COLO668 (cell line): ENCODE measurements at regions not wholly inside any gene's neighbourhood (a gene's known extent, or its start where the extent isn't known, plus 50 kb on each side); places are given as distances from the start of the nearest gene placed in this dataset.
"Not testable (repeated sequence)": the region's sequence is repeated elsewhere in the genome, so short reads cannot be mapped to it uniquely, and the experiment has no call there.

Experiments
- DNase-seq: peaks from one replicate; lab custom pipeline; 2025; ENCODE audit not compliant: unreplicated experiment; lab: John Stamatoyannopoulos, UW

DNA sequence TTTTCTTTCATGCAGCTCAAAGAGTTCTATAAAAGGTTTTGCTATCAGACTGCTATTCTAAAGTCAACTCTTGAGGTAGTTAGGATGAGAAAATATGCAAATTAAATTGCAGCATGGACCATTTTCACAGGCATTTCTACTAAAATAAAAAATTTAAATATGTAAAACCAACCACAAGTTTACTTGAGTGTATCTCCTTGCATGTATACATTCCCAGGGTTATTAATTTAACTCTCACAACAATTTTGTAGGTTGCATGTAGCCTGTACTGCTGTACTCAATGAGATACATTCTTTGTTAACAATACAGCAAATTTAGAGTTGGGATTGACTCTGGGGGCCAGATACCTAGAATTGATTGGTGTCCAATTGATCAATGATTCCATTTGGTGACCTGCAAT lies 265.8 kb downstream of the MED10 start:
- DNase-seq: no peak

DNA sequence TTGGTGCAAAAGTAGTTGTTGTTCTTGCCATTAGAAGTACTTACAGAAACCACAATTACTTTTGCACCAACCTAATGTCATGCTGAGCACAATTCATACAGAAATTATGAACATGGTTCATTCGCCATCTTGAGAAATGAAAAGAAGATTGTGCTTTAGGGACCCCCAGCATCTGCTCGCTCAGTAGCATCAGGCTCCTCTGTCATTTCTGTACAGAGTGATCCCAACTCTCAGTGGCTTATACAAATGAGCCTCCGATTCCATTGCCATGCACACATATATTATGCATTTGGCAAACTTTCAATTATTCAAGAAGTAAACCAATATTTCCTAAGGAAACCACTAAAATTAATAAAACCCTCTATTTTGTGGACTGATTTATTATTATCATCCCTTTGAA lies 266.2 kb downstream of the MED10 start:
- DNase-seq: no peak

- DNase-seq: no peak
Observed at GRCh38 chr5:6111131-6111530, 267.2 kb downstream of the MED10 start.

DNA sequence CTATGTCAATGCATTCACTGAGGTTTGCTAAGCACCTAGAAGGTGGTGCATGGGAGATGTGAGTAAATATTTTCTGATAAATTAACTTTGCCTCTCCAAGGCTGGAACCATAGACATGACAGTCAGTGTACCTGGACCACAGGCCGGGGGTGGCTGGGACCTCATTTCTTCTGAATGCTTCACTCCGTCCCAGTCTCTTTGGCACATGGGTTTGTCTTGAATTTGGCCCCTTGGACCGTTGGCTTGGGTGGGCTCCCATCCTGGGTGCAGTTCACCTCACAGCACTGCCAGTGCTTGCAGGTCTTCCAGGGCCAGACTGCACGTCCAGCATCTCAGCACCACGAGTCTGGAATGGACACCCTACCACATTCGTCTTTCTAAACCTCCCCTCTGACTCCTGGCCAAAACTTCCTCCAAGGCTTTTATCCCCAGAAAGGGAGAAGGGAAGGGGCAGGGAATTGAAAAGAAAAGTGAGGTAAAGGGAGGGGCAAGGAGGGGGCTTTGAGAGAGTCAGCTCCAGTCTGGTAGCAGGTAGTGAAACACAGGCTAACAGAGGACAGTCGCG lies 267.8 kb downstream of the MED10 start:
- DNase-seq: no peak

DNA sequence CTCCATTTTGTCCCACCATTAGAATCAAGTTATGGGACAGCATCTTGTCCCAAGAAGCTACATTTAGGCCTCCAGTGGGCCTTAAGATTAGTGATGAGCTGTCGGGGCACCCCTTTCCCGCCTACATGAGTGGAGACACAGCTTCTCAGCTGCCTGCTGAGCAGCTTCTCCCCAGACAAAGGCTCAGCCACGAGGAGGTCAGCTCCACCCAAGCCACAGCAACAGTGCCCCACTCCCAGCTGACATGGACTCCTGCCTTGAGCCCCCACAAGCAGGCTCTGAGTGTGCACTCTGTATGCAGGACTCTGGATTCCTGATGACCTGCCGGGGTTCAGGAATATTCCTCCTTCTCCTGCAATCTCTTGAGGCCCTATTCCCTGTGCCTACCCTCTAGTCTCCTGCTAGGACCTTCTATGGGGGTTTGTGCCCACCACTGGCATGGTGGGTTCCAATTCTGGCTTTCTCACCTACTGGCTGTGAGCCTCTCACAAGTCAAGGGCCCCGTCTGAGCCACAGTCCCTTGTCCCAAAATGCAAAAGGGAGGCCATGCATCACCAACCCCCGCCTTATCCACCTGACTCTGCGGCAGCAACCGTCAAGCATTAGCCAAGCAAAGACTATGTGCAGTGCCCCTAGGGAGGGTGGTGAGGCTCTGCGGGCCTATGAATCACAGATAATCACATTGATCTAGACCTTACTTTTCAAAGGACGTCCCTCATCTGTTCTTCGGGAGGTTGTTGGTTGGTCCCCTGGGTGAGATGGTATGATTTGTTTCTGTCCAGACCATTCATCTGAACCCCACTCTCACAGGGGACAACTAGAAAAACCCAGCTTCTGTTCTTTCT lies 269.1 kb downstream of the MED10 start:
- no peak for DNase-seq

GRCh38 chr5:6108540-6108848 lies 269.9 kb downstream of the MED10 start:
- DNase-seq: no peak

DNA sequence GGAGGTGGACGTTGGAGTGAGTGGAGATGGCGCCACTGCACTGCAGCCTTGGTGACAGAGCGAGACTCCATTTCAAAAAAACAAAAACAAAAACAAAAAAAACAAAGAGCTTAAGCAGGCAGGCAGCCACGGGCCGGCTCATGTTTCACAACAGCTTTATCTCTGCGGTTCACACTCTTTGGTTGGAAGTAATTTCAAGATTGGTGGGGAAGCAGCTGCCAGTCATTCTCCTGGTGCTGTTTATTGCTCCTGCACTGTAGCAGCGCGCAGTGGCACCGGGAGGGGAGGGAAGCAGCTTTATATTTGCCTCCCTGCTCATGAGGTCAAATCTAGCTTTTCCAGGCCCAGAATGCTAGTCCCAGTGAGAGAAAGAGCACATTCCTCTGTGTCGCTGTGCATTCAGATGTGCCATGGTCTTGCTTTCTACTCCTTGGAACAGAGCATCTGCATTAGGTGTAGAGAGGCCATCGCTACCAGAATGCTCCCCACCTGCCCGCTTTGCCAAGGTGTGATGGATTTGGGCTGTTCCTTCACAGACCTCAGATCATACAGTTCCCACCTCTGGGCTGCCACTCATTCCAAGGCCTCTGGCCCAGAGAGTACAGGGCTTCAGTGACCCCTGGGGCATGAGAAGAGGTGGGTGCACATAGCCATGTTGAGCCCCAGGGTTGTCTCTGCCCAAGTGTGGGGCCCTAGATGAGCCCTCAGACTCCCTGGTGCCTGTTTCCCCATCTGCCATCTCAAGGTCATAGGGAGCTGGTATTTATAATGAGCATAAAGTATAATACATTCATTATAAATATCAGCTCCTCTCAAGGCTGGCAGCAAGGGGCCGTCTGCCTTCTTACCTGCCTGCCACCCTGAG lies 270.4 kb downstream of the MED10 start:
- no peak for DNase-seq

DNA sequence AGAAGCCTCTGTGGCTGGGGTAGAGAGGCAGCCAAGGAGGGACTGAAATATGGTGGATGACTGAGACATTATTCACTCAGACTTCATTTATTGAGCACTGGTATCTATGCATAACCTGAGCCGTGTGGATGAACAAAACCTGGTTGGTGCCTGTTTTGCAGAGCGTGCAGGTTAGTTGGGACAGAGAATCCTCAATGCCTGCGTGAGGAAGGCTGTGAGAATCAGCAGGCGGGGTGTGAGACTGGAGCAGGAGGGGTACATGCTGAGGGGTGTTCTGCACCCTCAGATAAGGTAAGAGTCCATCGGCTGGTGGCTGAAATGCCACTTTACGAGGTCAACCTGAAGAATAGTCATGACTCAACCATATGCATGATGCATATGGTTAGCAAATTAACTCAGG lies 271.6 kb downstream of the MED10 start:
- no peak for DNase-seq

GRCh38 chr5:6105320-6105719 lies 273.0 kb downstream of the MED10 start:
- DNase-seq: no peak

- DNase-seq: no peak
Observed at GRCh38 chr5:6096101-6096500, 282.2 kb downstream of the MED10 start.

DNA sequence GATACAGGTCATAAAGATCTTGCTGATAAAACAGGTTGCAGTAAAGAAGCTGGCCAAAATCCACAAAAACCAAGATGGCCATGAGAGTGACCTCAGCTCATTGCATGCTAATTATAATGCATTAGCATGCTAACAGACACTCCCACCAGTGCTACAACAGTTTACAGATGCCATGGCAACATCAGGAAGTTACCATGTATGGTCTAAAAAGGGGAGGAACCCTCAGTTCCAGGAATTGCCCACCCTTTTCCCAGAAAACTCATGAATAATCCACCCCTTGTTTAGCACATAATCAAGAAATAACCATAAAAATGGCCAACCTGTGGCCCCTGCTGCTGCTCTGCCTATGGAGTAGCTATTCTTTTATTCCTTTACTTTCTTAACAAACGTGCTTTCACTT lies 284.2 kb downstream of the MED10 start:
- not testable (repeated sequence) for DNase-seq

GRCh38 chr5:6090838-6091237 lies 287.5 kb downstream of the MED10 start:
- no peak for DNase-seq

- no peak for DNase-seq
Observed at GRCh38 chr5:6090079-6090654, 288.2 kb downstream of the MED10 start.

- no peak for DNase-seq
Observed at GRCh38 chr5:6088706-6089105, 289.6 kb downstream of the MED10 start.

- DNase-seq: no peak
Observed at GRCh38 chr5:6087576-6087975, 290.8 kb downstream of the MED10 start.

DNA sequence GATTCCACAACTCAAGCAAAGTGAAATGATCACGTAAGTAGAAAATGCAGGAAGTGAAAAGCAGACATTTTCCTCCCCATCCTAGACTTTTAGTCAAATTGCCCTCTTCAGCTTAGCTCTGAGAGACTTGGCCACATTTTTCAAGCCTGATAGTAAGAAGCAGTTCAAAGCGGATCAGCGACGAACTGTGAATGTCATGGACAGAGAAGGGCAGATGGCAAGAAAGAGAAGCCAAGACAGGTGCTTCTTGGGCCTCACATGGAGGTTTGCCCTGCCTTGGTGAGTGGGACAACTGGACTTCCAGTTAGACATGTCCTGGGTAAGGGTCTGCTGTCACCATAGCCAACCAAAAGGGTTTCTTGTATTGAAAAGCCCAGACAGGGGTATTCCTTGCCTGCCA lies 291.5 kb downstream of the MED10 start:
- no peak for DNase-seq

DNA sequence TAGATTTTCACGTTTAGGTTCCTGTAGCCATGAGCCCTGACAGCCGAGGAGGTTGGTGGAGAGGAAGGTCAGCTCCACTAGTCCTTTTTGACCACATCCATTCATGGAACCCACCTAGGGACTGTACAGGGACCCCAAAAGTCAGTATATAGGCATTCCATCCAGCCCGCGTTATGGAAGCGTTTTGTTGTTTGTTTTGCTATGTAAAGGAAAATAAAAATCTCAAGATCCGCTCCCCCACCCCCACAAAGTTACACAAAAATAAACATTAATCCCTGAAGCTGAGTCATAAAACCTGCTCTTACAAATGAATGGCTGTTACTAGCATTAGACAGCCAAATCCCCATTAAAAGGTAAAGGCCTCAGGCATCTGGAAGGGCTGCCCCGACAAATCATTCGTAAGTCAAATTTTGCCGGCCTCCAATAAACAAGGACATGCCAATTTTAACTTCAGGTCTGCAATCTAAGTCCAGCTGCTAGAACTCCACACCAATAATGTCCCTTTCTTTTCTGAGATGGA lies 292.9 kb downstream of the MED10 start:
- no peak for DNase-seq

- no peak for DNase-seq
Observed at GRCh38 chr5:6084836-6085235, 293.5 kb downstream of the MED10 start.

GRCh38 chr5:6084376-6084775 lies 294.0 kb downstream of the MED10 start:
- no peak for DNase-seq

DNA sequence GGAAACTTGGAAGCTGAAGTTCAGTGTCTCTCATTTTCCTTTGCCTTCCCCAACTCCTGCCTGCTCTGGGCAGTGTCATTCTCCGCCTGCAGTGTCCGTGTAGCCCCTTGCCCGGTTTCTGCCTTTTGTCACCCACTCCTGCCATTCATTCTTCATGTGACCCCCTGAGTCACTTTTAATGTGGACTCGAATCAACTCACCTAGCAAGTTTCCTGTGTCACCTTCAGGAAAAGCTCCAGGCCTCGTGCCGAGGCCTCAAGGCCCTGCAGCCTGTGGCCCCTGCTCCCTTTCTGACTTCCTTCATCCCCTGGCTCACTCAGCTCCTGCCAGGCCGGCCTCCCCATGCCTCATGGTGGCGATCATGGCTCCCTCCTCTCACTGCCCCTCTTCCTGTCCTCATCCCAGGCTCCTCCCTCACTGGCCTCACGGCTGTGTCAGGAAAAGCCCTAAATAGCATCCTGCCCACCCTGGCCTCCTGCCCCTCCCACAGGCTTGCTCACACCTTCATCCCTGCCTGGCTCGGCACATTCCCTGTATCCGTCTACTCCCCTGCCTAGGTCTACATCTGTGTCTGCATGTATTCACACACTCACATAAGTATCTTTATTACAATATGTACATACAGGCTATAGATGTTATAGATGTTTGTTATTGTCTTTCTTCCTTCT lies 294.9 kb downstream of the MED10 start:
- no peak for DNase-seq

GRCh38 chr5:6082685-6083084 lies 295.7 kb downstream of the MED10 start:
- DNase-seq: no peak
